AG09319 (cell line): ENCODE measurements at regions not wholly inside any gene's neighbourhood (a gene's known extent, or its start where the extent isn't known, plus 50 kb on each side); places are given as distances from the start of the nearest gene placed in this dataset.

Experiments
- DNase-seq: peaks from one replicate; pipeline ENCODE4 v3.0.0-alpha.2; 2010; ENCODE audit warnings: low read depth; ENCODE audit errors: extremely low read depth
- CTCF ChIP-seq: IDR thresholded peaks from 2 replicates; pipeline ENCODE4 v1.5.1; 2011; ENCODE audit warnings: low read depth, mild to moderate bottlenecking, inconsistent platforms, low read length, moderate library complexity

GRCh38 chr3:145893331-145893730 is 267.7 kb downstream of the PLOD2 start:
- no peak for DNase-seq
- TF ChIP-seq CTCF, result no peak

GRCh38 chr3:145898487-145898886 is 262.5 kb downstream of the PLOD2 start:
- DNase-seq, result no peak
- no peak for TF ChIP-seq CTCF

- no peak for TF ChIP-seq CTCF
- peak; percentile 19 for DNase-seq
Measured at GRCh38 chr3:145899241-145899640, 261.7 kb downstream of the PLOD2 start.

GRCh38 chr3:145900056-145900829 is 260.7 kb downstream of the PLOD2 start:
- no peak for TF ChIP-seq CTCF
- DNase-seq, result no peak

GRCh38 chr3:145902166-145902565 is 258.8 kb downstream of the PLOD2 start:
- TF ChIP-seq CTCF, result no peak
- DNase-seq, result no peak

GRCh38 chr3:145903472-145904013 is 257.4 kb downstream of the PLOD2 start:
- no peak for DNase-seq
- TF ChIP-seq CTCF, result no peak

- no peak for DNase-seq
- no peak for TF ChIP-seq CTCF
Measured at GRCh38 chr3:145904138-145904537, 256.8 kb downstream of the PLOD2 start.
